ENCODE measurements at regions not wholly inside any gene's neighbourhood (a gene's known extent, or its start where the extent isn't known, plus 50 kb on each side); places are given as distances from the start of the nearest gene placed in this dataset.

- H2AK5ac ChIP-seq (ENCODE audit: insufficient read length, low read length), result no peak overlapping the region
- no peaks in the 10 kb centered on the region for H3K79me1 ChIP-seq (ENCODE audit: insufficient read depth, low read depth, low read length, poor library complexity, severe bottlenecking)
- TF ChIP-seq CTCF (conservative IDR thresholded peaks at IDR 0.05), result no peak
- no peak overlapping the region for H3K27ac Mint-ChIP-seq
- H3T11ph ChIP-seq (ENCODE audit: low read length), result no peak overlapping the region
- no peak overlapping the region for H2BK5ac ChIP-seq (ENCODE audit: insufficient read length, low read length)
- H3K14ac ChIP-seq (ENCODE audit: insufficient read depth, low read length), result no peak overlapping the region
- H4K8ac ChIP-seq (replicated peaks; ENCODE audit: insufficient read length, low read depth, low read length), result no peak overlapping the region
- H3K18ac ChIP-seq (ENCODE audit: insufficient read length, low read depth, low read length), result no peak overlapping the region
- no peak overlapping the region for H3K23ac ChIP-seq (ENCODE audit: insufficient read length, low read depth, low read length)
- no peaks in the 10 kb centered on the region for H4K20me1 ChIP-seq (ENCODE audit: control insufficient read depth, insufficient read depth, insufficient read length)
- no peak overlapping the region for H2BK120ac ChIP-seq (ENCODE audit: low read depth, low read length, poor library complexity, severe bottlenecking)
- H3K79me2 ChIP-seq (ENCODE audit: insufficient read depth, low read length), result no peaks in the 10 kb centered on the region
- no peak overlapping the region for H3K56ac ChIP-seq (ENCODE audit: insufficient read length, low read depth, low read length)
- peaks cover 0 to 8% of the 10 kb centered on the region in 2 experiments; a peak in 2 of 5 replicates for H3K9me3 Mint-ChIP-seq
- no peak overlapping the region for H2AFZ ChIP-seq (ENCODE audit: low read length)
- H3K27me3 Mint-ChIP-seq (ENCODE audit: low read depth), result no peaks in the 10 kb centered on the region
- no peaks in the 10 kb centered on the region for H3K9me3 ChIP-seq (ENCODE audit: control insufficient read depth, low read depth, low read length)
- H3K9ac ChIP-seq (ENCODE audit: extremely low read depth, insufficient read length, low read length), result no peak overlapping the region
- no peaks in the 10 kb centered on the region for H3K4me1 ChIP-seq (ENCODE audit: insufficient read depth, low read length)
- no peak overlapping the region for H3K4ac ChIP-seq (ENCODE audit: low read depth, low read length)
- no peaks in the 10 kb centered on the region; a peak in 1 of 7 replicates for H3K36me3 Mint-ChIP-seq (ENCODE audit: insufficient read depth in 1 of 3, low read depth in 3 of 3)
- H2BK20ac ChIP-seq (ENCODE audit: low read depth, low read length, poor library complexity, severe bottlenecking), result no peak overlapping the region
- H4K5ac ChIP-seq (ENCODE audit: insufficient read length, low read depth, low read length), result no peak overlapping the region
- WGBS (ENCODE audit: extremely low coverage, insufficient read length, low lambda C conversion rate), result 100% methylated on average over 1 of the region's 2 CpGs
- H3K4me1 Mint-ChIP-seq, result no peaks in the 10 kb centered on the region
- no peak overlapping the region for H3K4me2 ChIP-seq (ENCODE audit: insufficient read depth, insufficient read length, low read length)
- no peak overlapping the region for H2BK12ac ChIP-seq (ENCODE audit: insufficient read length, low read depth, low read length)
- no peak overlapping the region for H4K91ac ChIP-seq (ENCODE audit: insufficient read length, low read depth, low read length)
- H3K23me2 ChIP-seq (ENCODE audit: insufficient read length, low read depth, low read length, poor library complexity, severe bottlenecking), result no peaks in the 10 kb centered on the region
- H3K4me3 Mint-ChIP-seq, result no peak overlapping the region
- no peaks in the 10 kb centered on the region for H3K27me3 ChIP-seq (ENCODE audit: insufficient read depth, low read length)
- H2BK15ac ChIP-seq (ENCODE audit: low read depth, low read length), result no peak overlapping the region
- no peak for DNase-seq
- no peak overlapping the region for H3K27ac ChIP-seq (ENCODE audit: insufficient read length, low read depth, low read length)
These were observed 1872.9 kb upstream of the PCDH20 start for GRCh38 chr13:63288576-63288975.
